ENCODE measurements at regions not wholly inside any gene's neighbourhood (a gene's known extent, or its start where the extent isn't known, plus 50 kb on each side); places are given as distances from the start of the nearest gene placed in this dataset.

- no peak for TF ChIP-seq IRF2 (CRISPR knock-in tag; IDR thresholded peaks at IDR 0.05)
- TF ChIP-seq NFIC (IDR thresholded peaks at IDR 0.05) = no peak
- no peak for TF ChIP-seq SMAD4 (CRISPR knock-in tag; conservative IDR thresholded peaks at IDR 0.05)
- no peak for TF ChIP-seq CHD4 (IDR thresholded peaks at IDR 0.05; ENCODE audit: insufficient read depth, insufficient replicate concordance, low read depth, low read length, poor library complexity, severe bottlenecking)
Observed at GRCh38 chrX:140132937-140133336, 167.6 kb upstream of the CXorf66 start.
